PC-3 (cell line): ENCODE measurements at regions not wholly inside any gene's neighbourhood (a gene's known extent, or its start where the extent isn't known, plus 50 kb on each side); places are given as distances from the start of the nearest gene placed in this dataset.

Experiments
- ATAC-seq: fragments of 200-7000 bp; cut with Tn5 transposase; 2 replicates; pipeline ENCODE4 v1.9.1; 2020; ENCODE audit warnings: mild to moderate bottlenecking, moderate library complexity
- BruUV-seq: library from RNA; stranded (reverse); fragments of 400-500 nt; replicated peaks from 2 replicates; lab custom pipeline; 2021; lab: Mats Ljungman, UMichigan
- CTCF ChIA-PET: fragments of 300-600 bp; sonication (Branson Sonifier 250); formaldehyde crosslinking; loops from one replicate; lab custom pipeline; 2022; ENCODE audit warnings: antibody characterized with exemption; lab: Charles Lee
- POLR2A ChIA-PET: fragments of 300-600 bp; sonication (Branson Sonifier 250); formaldehyde crosslinking; loops from one replicate; lab custom pipeline; 2022; ENCODE audit warnings: antibody characterized with exemption; ENCODE audit not compliant: unreplicated experiment; lab: Charles Lee
- DNase-seq: peaks from one replicate; pipeline ENCODE4 v3.0.0-alpha.2; 2015
- H2AFZ ChIP-seq: fragments of 300-600 bp; sonication (generic); 2 replicates; pipeline ENCODE4 v1.6.0; 2016; ENCODE audit warnings: antibody characterized with exemption, low read length
- H3F3A ChIP-seq: fragments of 300-600 bp; sonication (generic); one replicate; pipeline ENCODE4 v1.6.0; 2017; ENCODE audit warnings: antibody characterized with exemption, low read length, control low read depth, mild to moderate bottlenecking; ENCODE audit not compliant: unreplicated experiment
- H3K27ac ChIP-seq: fragments of 300-600 bp; sonication (generic); 2 replicates; pipeline ENCODE4 v1.5.1; 2016; ENCODE audit warnings: mild to moderate bottlenecking, low read length
- H3K27me3 ChIP-seq: fragments of 300-600 bp; sonication (generic); 2 replicates; pipeline ENCODE4 v1.6.1; 2016; ENCODE audit warnings: low read length, mixed read lengths
- H3K36me3 ChIP-seq: fragments of 300-600 bp; sonication (generic); 2 replicates; pipeline ENCODE4 v1.6.1; 2016; ENCODE audit warnings: low read depth, mixed run types, low read length, mixed read lengths
- H3K4me1 ChIP-seq: fragments of 300-600 bp; sonication (generic); 2 replicates; pipeline ENCODE4 v1.5.1; 2016; ENCODE audit warnings: low read length; ENCODE audit not compliant: insufficient read depth
- H3K4me2 ChIP-seq: fragments of 300-600 bp; sonication (generic); 2 replicates; pipeline ENCODE4 v1.6.0; 2016; ENCODE audit warnings: low read length
- H3K4me3 ChIP-seq: fragments of 300-600 bp; sonication (generic); 2 replicates; pipeline ENCODE4 v1.5.1; 2016; ENCODE audit warnings: mild to moderate bottlenecking, low read length, mixed read lengths
- H3K79me2 ChIP-seq: fragments of 300-600 bp; sonication (generic); 2 replicates; pipeline ENCODE4 v1.6.1; 2017; ENCODE audit warnings: low read length, mixed read lengths
- H3K9ac ChIP-seq: fragments of 300-600 bp; sonication (generic); 2 replicates; pipeline ENCODE4 v1.6.0; 2016; ENCODE audit warnings: mild to moderate bottlenecking, low read length
- H3K9me2 ChIP-seq: fragments of 300-600 bp; sonication (generic); replicated peaks from 2 replicates; pipeline ENCODE4 v1.6.1; 2016; ENCODE audit warnings: mixed run types, low read length, mixed read lengths
- H3K9me3 ChIP-seq: fragments of 300-600 bp; sonication (generic); 2 replicates; pipeline ENCODE4 v1.6.1; 2016; ENCODE audit warnings: low read length, mixed read lengths
- H4K20me1 ChIP-seq: fragments of 300-600 bp; sonication (generic); 2 replicates; pipeline ENCODE4 v1.6.1; 2016; ENCODE audit warnings: low read length, mixed read lengths
- CTCF ChIP-seq: fragments of 300-600 bp; sonication (generic); conservative IDR thresholded peaks from 2 replicates; pipeline ENCODE4 v1.5.1; 2017; ENCODE audit warnings: antibody characterized with exemption, low read depth, mild to moderate bottlenecking, low read length
- EZH2 ChIP-seq: fragments of 300-600 bp; sonication (generic); IDR thresholded peaks from one replicate; pipeline ENCODE4 v1.6.1; 2017; ENCODE audit warnings: antibody characterized with exemption, mild to moderate bottlenecking, low read length; ENCODE audit not compliant: unreplicated experiment
- EZH2phosphoT487 ChIP-seq: fragments of 300-600 bp; sonication (generic); IDR thresholded peaks from 2 replicates; pipeline ENCODE4 v1.6.1; 2018; ENCODE audit warnings: mild to moderate bottlenecking, antibody characterized with exemption, low read length, borderline replicate concordance
- intact Hi-C: fragments of 100-400 bp; cut with micrococcal nuclease; formaldehyde crosslinking; loops from 2 replicates; pipeline ENCODE4 v1.9.0; 2023

DNA sequence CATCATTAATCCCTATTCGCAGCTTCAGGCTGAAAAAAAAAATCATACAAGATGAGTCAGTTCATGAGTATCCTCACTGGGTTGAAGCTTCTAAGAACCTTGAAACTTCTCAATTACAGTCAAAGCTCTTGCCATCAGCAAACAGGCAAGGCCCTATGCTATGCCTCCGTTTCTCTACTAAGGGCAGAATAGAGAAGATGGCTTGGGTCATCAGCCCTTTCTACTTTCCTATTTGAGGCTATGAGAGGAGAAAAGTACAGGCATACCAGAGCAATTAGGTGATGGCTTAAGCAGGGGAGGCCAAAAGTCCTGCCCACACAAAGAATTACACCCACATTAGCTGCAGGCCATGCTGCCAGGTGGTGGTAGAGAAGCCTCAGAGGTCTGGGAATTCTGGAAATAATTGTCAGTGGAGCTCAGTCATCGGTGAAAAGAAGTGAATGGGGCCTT lies 89.0 kb downstream of the MRPL46 start:
- Histone ChIP-seq H3K27me3 (peaks cover 32% of the 10 kb centered on the region), H4K20me1 (no peaks in the 10 kb centered on the region), H3K27ac (no peak overlapping the region), H3K9ac (no peak overlapping the region), H3K4me2 (no peak overlapping the region), H3K4me3 (no peak overlapping the region), H3K4me1 (no peaks in the 10 kb centered on the region), H3F3A (no peaks in the 10 kb centered on the region), H3K9me3 (no peaks in the 10 kb centered on the region), H3K36me3 (no peaks in the 10 kb centered on the region), H3K79me2 (no peaks in the 10 kb centered on the region), H3K9me2 (no peaks in the 10 kb centered on the region), H2AFZ (no peak overlapping the region)
- ATAC-seq (no peak), DNase-seq (no peak)
- no TSS peak for BruUV-seq
- intact Hi-C loops = no loop called here
- ChIA-PET POLR2A (no interaction called here), CTCF (no interaction called here)
- TF ChIP-seq EZH2 (no peak), CTCF (no peak), EZH2phosphoT487 (no peak)

DNA sequence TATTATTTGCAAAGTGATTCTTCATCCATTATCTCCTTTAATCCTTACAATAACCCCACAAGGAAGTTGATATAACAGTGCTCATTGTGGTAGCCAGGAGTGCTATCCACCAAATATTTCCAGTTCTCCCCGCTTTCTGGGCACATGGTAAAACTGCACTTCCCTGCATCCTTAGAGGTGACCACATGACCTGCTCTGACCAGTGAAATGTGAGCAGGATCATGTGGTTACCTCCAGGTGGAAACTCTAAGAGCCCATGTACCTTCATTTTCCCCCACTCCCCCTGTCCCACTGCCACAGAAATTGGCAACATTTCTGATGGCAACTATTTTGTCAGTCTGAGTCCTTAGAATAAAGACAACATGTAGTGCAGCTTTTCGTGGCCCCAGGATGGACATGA lies 89.7 kb downstream of the MRPL46 start:
- POLR2A ChIA-PET = no interaction called here

More for the DNA sequence above, 89.7 kb downstream of the MRPL46 start:
- no peak overlapping the region for H3K4me3 ChIP-seq
- H3K4me2 ChIP-seq = no peak overlapping the region
- H3K27me3 ChIP-seq = peaks cover 38% of the 10 kb centered on the region
- H3K79me2 ChIP-seq = no peaks in the 10 kb centered on the region
- H3K36me3 ChIP-seq = no peaks in the 10 kb centered on the region
- no TSS peak for BruUV-seq
- H4K20me1 ChIP-seq = no peaks in the 10 kb centered on the region
- no peaks in the 10 kb centered on the region for H3K4me1 ChIP-seq
- H3K9ac ChIP-seq = no peak overlapping the region
- H3K9me2 ChIP-seq = no peaks in the 10 kb centered on the region
- CTCF ChIA-PET = no interaction called here
- no peak overlapping the region for H3K27ac ChIP-seq
- no peak overlapping the region for H2AFZ ChIP-seq
- ATAC-seq = no peak
- no peak for DNase-seq
- TF ChIP-seq CTCF (no peak), EZH2phosphoT487 (no peak), EZH2 (no peak)
- H3K9me3 ChIP-seq = no peaks in the 10 kb centered on the region
- intact Hi-C loops = no loop called here
- no peaks in the 10 kb centered on the region for H3F3A ChIP-seq
